ENCODE measurements at regions not wholly inside any gene's neighbourhood (a gene's known extent, or its start where the extent isn't known, plus 50 kb on each side); places are given as distances from the start of the nearest gene placed in this dataset.

- no peak for DNase-seq
Measured at GRCh38 chr2:9739531-9739964, 103.7 kb upstream of the TAF1B start.

- no peak for DNase-seq
Measured at GRCh38 chr2:9740382-9741073, 102.7 kb upstream of the TAF1B start.

DNA sequence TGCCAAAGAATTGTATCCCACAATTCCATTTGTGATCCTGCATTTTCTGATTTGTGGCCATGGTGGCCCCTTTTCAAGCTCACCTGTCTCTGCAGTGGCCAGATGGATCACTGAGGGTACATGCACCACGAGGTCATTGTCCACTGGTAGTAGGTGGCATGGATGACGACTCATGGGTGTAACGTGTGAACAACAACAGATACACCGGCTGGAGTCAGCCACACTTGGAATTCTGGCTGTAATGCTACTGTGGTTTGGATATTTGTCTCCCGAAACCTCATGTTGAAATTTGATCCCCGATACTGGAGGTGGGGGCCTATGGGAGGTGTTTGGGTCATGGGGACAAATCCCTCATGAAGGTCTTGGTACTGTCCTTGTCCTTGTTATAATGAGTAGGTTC, 102.2 kb upstream of the TAF1B start:
- DNase-seq, result no peak

GRCh38 chr2:9742601-9743000, 100.7 kb upstream of the TAF1B start:
- no peak for DNase-seq

GRCh38 chr2:9744256-9745004, 98.8 kb upstream of the TAF1B start:
- DNase-seq, result no peak

DNA sequence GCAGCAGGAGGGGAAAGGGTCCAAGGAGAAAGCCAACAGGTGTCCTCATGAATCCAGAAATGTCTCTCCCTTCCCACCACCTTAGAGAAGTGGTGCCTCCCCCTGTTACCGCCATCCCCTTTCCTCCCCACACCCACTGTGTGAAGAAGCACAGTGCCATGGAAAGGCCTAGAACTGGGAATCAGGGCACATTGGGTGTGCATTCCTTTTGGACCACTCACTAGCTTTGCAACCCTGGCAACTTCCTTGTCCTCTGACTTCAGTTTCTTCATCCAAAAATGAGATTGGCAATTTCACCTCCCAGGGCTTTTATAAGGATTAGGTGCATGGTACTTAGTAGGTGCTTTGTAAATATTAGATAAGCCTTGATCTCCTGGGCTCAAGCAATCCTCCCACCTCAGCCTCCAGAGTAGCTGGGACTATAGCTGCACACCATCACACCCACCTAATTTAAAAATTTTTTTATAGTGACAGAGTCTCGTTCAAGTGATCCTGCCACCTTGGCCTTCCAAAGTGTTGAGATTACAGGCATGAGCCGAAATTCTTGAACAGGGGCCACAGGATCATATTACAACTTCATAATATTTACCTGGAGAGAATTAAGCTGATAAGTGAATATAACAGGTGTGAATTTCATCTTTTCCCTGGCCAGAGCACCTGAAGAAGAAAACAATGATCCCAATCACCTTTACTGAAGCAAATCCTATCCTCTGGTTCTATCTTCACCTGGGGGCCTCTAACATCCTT, 97.9 kb upstream of the TAF1B start:
- DNase-seq, result no peak

- DNase-seq, result no peak
Measured at GRCh38 chr2:9747396-9747795, 95.9 kb upstream of the TAF1B start.

DNA sequence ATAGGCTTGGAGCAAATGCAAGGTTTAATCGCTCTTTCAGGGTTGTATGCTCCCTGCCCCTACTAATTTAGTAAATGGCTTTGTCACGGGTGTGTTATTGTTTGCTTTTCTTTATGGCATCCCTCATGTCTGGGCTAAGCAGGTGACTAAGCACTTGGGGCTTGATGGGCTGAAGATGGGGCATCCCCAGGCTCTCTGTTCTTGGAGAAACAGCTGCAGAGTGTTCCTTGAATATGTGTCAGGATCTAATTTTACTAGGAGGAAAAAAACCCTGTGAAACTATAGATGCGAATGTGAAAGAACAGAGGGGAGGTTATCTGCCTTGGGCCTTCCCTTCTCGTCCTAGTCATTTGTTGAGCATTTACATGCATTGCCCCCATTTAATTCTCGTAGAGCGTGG, 94.7 kb upstream of the TAF1B start:
- DNase-seq, result no peak

- no peak for DNase-seq
Measured at GRCh38 chr2:9749546-9750223, 93.6 kb upstream of the TAF1B start.

GRCh38 chr2:9750224-9751215, 92.8 kb upstream of the TAF1B start:
- DNase-seq, result no peak

- DNase-seq, result no peak
Measured at GRCh38 chr2:9751831-9752230, 91.4 kb upstream of the TAF1B start.

- no peak for DNase-seq
Measured at GRCh38 chr2:9752441-9753275, 90.6 kb upstream of the TAF1B start.

DNA sequence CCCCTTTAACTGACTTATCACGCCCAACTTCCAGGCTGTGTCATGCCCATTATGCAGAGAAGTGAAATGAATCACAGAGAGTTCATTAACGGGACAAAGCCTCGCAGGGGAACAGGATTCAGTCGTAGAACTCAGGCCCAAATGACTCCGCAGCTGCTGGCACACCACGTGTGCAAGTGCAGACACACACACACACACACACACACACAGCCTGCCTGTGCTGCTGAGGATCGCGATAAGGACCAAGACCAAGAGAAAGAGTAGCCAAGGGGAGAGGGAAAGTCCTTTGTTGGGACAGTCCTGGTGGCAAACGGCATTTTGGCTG, 90.0 kb upstream of the TAF1B start:
- peak; percentile 70 for DNase-seq

DNA sequence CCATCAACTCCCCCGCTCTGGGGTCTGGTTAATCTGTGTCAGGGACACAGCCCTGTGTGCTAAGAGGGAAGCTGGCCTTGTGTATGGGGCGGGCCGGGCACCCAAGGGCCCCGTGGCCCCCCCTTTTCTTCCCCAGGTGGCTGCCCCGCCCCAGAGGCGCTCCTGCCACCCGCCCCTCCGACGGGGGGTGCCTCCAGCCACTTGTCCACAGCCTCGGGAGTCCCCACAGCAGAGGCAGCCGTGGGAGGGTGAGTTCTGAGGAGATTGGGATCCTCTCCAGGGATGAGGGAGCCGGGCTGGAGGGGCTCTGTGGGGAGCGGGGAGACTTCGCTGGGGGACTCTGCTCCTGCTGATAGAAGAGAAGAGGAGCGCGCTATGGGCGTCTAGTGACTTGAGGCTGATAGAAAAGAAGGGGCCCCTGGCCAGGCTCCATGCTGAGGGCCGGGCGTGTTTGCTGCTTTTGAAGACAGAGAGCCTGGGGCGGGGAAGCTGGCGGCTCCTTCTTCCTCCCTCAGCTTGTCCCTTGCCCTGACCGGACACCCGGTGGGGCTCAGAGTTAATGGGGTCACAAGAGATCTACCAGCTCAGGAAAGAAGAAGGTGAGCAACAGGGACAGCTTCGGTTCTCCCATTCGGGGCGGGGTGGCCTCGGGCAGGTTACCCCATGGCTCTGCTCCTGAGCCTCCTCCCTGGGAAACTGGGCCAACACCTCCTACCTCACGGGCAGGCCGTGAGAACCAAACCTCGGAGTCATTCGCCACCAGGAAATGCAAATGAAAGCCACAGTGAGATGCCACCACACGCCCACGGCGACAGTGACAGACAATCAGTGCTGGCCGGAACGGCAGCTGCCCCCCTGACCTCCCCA, 89.4 kb upstream of the TAF1B start:
- no peak for DNase-seq

- DNase-seq, result no peak
Measured at GRCh38 chr2:9754532-9754887, 88.8 kb upstream of the TAF1B start.

DNA sequence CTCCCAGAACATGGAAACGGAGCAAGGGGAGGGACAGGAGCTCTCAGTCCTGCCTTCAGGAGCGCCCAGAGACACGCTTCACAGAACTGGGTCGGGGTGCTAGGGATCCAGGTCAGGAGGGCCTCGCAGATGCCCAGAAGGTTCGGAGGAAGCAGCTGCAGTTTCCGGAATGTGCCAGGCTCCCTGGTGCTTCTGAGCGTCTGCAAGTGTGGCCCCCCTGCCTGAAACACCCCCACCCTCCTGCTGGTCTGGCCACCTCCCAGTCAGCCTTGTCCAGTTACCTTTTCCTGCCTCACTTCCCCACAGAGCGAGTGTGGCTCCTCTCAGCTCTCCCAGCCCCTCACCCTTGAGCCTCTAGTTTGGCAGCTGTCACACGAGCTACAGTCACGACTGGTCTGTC, 88.3 kb upstream of the TAF1B start:
- no peak for DNase-seq

GRCh38 chr2:9755638-9756037, 87.6 kb upstream of the TAF1B start:
- DNase-seq, result no peak

DNA sequence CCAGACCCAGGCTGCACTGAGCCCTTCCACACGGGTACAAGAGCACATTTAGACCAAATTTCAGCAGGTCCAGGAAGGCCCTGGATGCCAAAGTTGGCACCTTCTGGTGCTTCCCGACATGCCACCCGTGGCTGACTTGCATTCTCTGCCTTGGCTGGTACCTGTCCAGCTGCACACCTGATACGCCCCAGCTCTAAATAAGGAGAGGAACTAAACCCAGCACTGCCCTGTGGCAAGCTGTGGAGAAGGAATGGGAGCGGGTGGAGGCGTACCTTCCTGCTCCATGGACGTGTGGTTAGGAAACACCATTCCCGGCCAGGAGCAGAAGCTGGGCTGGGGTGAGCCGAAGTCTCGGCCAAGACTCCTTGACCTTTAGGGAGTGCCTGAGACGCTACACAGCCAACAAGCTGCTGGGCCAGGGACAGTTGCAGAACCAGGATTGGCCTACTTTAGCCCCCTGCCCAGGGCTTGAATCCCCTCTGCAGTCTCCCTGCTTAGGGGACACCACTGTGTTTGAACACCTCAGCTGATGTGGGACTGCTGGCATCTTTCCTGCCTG, 86.5 kb upstream of the TAF1B start:
- no peak for DNase-seq

DNA sequence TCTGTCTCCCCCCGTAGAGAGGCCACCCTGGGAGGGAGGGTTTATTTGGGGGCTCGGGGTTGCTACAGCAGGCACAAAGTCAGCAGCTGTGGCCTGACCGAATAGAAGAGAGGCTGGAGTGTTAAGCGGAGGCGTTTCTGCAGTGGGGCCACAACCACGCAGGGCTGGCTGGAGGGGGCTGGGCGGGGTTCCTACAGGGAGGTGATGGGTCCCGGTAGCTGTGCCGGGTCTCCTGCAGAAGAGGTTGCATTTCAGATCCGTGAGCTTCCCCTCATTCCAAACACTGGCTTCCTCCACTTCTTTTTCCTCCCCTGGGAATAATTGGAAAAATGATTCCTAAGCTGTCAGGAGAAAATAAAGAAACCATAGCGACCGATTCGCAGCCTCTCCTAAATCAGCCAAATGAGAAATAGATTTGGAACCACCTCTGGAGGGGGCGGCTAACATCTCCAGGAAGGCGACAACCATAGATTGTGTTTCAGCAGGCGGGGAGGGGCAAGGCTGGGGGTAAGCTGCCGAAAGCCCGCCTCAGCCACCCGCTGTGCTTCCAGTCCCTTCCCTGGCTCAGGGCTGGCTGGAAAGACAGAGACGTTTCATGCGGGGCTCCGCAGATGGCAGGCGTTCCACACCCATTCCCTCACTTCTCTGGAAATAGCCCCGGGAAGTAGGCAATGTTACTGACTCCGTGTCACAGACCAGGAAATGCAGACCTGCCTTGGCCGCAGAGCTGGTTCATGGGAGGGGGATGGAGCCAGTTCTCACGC, 85.6 kb upstream of the TAF1B start:
- DNase-seq, result peak; percentile 77

All from eye (tissue), 1 donor.